GM12892 (cell line): ENCODE measurements at regions not wholly inside any gene's neighbourhood (a gene's known extent, or its start where the extent isn't known, plus 50 kb on each side); places are given as distances from the start of the nearest gene placed in this dataset.

Source experiments
- POLR2A ChIP-seq: IDR thresholded peaks from 2 replicates; pipeline ENCODE4 v1.6.1; 2011; ENCODE audit warnings: low read depth, low read length, control low read depth
- POLR2AphosphoS5 ChIP-seq: IDR thresholded peaks from 2 replicates; pipeline ENCODE4 v1.6.1; 2011; ENCODE audit warnings: low read depth, low read length, control low read depth
- TAF1 ChIP-seq: IDR thresholded peaks from 2 replicates; pipeline ENCODE4 v1.6.1; 2011; ENCODE audit warnings: low read depth, mild to moderate bottlenecking, control low read depth, low read length, borderline replicate concordance

DNA sequence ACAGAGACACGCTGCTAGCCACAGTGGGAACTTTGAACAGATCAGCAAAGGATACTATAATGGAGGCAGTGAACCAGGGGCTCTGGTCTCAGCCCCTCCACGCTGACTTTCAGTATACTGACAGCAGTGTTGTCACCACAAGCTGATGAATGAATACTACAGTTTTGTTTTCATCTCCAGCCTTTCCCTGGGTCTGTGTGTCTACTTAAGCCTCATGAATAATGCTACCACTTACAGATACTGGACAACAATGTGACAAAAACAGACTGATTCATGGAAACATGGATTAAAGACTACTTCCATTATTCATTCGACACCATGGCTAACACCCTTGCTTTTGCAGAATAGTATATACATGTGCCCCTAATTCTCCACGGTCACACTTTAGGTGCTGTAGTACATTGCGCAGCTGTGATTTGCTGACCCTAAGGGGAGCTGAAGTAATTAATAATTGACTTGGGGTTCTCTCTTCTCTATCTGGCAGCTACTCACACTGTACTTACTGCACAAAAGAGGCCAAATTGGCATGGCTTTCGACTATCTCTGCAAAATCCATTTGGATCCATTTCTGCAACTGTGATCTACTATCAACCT, 203.2 kb upstream of the LYPLAL1 start:
- TF ChIP-seq POLR2A (no peak), POLR2AphosphoS5 (no peak), TAF1 (no peak)
